ENCODE measurements at regions not wholly inside any gene's neighbourhood (a gene's known extent, or its start where the extent isn't known, plus 50 kb on each side); places are given as distances from the start of the nearest gene placed in this dataset.

GRCh38 chr5:6321078-6321477 is 57.3 kb downstream of the MED10 start:
- intact Hi-C loops (cut with micrococcal nuclease) = no loop called here
- ATAC-seq = no peak
- H3K27ac ChIP-seq (ENCODE audit: low read length) = no peak overlapping the region
- POLR2A ChIA-PET (ENCODE audit: unreplicated experiment) = no interaction called here
- TF ChIP-seq EZH2 (IDR thresholded peaks at IDR 0.05; ENCODE audit: low read length, unreplicated experiment) = no peak
- no peak for TF ChIP-seq CTCF (conservative IDR thresholded peaks at IDR 0.05; ENCODE audit: low read depth, low read length)
- TF ChIP-seq EZH2phosphoT487 (IDR thresholded peaks at IDR 0.05; ENCODE audit: borderline replicate concordance, low read length) = no peak
- no peaks in the 10 kb centered on the region for H3K79me2 ChIP-seq (ENCODE audit: low read length)
- H3K9ac ChIP-seq (ENCODE audit: low read length) = no peak overlapping the region
- H2AFZ ChIP-seq (ENCODE audit: low read length) = no peak overlapping the region
- no peak overlapping the region for H3K4me2 ChIP-seq (ENCODE audit: low read length)
- no peaks in the 10 kb centered on the region for H3K9me2 ChIP-seq (replicated peaks; ENCODE audit: low read length)
- H3K9me3 ChIP-seq (ENCODE audit: low read length) = no peaks in the 10 kb centered on the region
- H3K27me3 ChIP-seq (ENCODE audit: low read length) = no peaks in the 10 kb centered on the region
- H3K36me3 ChIP-seq (ENCODE audit: low read depth, low read length) = no peaks in the 10 kb centered on the region
- no peaks in the 10 kb centered on the region for H4K20me1 ChIP-seq (ENCODE audit: low read length)
- H3K4me3 ChIP-seq (ENCODE audit: low read length) = no peak overlapping the region
- BruUV-seq (replicated peaks) = no TSS peak
- CTCF ChIA-PET = no interaction called here
- H3F3A ChIP-seq (ENCODE audit: low read length, unreplicated experiment) = no peaks in the 10 kb centered on the region
- no peak for DNase-seq
- peaks cover 11% of the 10 kb centered on the region for H3K4me1 ChIP-seq (ENCODE audit: insufficient read depth, low read length)

GRCh38 chr5:6319116-6319515 is 59.2 kb downstream of the MED10 start:
- Histone ChIP-seq H4K20me1 (ENCODE audit: low read length) (no peaks in the 10 kb centered on the region), H3K4me1 (ENCODE audit: insufficient read depth, low read length) (peaks cover 11% of the 10 kb centered on the region), H3K27me3 (ENCODE audit: low read length) (peaks cover 15% of the 10 kb centered on the region; the same call in 1 of the 2 replicates), H3K4me3 (ENCODE audit: low read length) (peak overlapping the region; percentile 3; the same call in 1 of the 2 replicates), H2AFZ (ENCODE audit: low read length) (peak overlapping the region; percentile 5), H3K9ac (ENCODE audit: low read length) (no peak overlapping the region), H3K36me3 (ENCODE audit: low read depth, low read length) (no peaks in the 10 kb centered on the region), H3F3A (ENCODE audit: low read length, unreplicated experiment) (no peaks in the 10 kb centered on the region), H3K9me2 (replicated peaks; ENCODE audit: low read length) (no peaks in the 10 kb centered on the region), H3K9me3 (ENCODE audit: low read length) (no peaks in the 10 kb centered on the region), H3K79me2 (ENCODE audit: low read length) (no peaks in the 10 kb centered on the region), H3K27ac (ENCODE audit: low read length) (no peak overlapping the region), H3K4me2 (ENCODE audit: low read length) (peak overlapping the region; percentile 47)
- POLR2A ChIA-PET (ENCODE audit: unreplicated experiment) = no interaction called here
- no TSS peak for BruUV-seq (replicated peaks)
- CTCF ChIA-PET = no interaction called here
- DNase-seq (peak; percentile 84), ATAC-seq (peak; percentile 29; the same call in 1 of the 2 replicates)
- intact Hi-C loops (cut with micrococcal nuclease) = no loop called here
- TF ChIP-seq EZH2 (IDR thresholded peaks at IDR 0.05; ENCODE audit: low read length, unreplicated experiment) = no peak
- TF ChIP-seq CTCF (conservative IDR thresholded peaks at IDR 0.05; ENCODE audit: low read depth, low read length) = no peak
- no peak for TF ChIP-seq EZH2phosphoT487 (IDR thresholded peaks at IDR 0.05; ENCODE audit: borderline replicate concordance, low read length)

- TF ChIP-seq EZH2 (IDR thresholded peaks at IDR 0.05; ENCODE audit: low read length, unreplicated experiment) (no peak), CTCF (conservative IDR thresholded peaks at IDR 0.05; ENCODE audit: low read depth, low read length) (no peak)
- Histone ChIP-seq H3K9ac (ENCODE audit: low read length) (no peak overlapping the region), H3K4me1 (ENCODE audit: insufficient read depth, low read length) (peaks cover 11% of the 10 kb centered on the region), H3K9me2 (replicated peaks; ENCODE audit: low read length) (no peaks in the 10 kb centered on the region), H3K4me2 (ENCODE audit: low read length) (no peak overlapping the region), H4K20me1 (ENCODE audit: low read length) (no peaks in the 10 kb centered on the region), H2AFZ (ENCODE audit: low read length) (no peak overlapping the region), H3K27me3 (ENCODE audit: low read length) (peaks cover 16% of the 10 kb centered on the region; the same call in 1 of the 2 replicates), H3K9me3 (ENCODE audit: low read length) (no peaks in the 10 kb centered on the region), H3K27ac (ENCODE audit: low read length) (no peak overlapping the region), H3K36me3 (ENCODE audit: low read depth, low read length) (no peaks in the 10 kb centered on the region), H3F3A (ENCODE audit: low read length, unreplicated experiment) (no peaks in the 10 kb centered on the region), H3K4me3 (ENCODE audit: low read length) (no peak overlapping the region), H3K79me2 (ENCODE audit: low read length) (no peaks in the 10 kb centered on the region)
- no peak for DNase-seq
- ChIA-PET POLR2A (ENCODE audit: unreplicated experiment) (no interaction called here), CTCF (no interaction called here)
- intact Hi-C loops (cut with micrococcal nuclease) = no loop called here
- BruUV-seq (replicated peaks) = no TSS peak
- no peak for ATAC-seq
Observed at GRCh38 chr5:6317116-6317798, 61.1 kb downstream of the MED10 start.

Measured in PC-3 (cell line).